Prostate gland (tissue), 2 donors: ENCODE measurements at regions not wholly inside any gene's neighbourhood (a gene's known extent, or its start where the extent isn't known, plus 50 kb on each side); places are given as distances from the start of the nearest gene placed in this dataset.

Experiments used
- DNase-seq: peaks from one replicate; pipeline ENCODE4 v3.0.0-alpha.2; 2019; ENCODE audit warnings: low spot score
- H3K27ac ChIP-seq, 2 donors: fragments of 200-600 bp; sonication (generic); 2 replicates each; pipeline ENCODE4 v1.5.1; 2017 to 2019
- H3K27me3 ChIP-seq: fragments of 200-600 bp; sonication (generic); replicated peaks from 2 replicates; pipeline ENCODE4 v1.5.1; 2019; ENCODE audit not compliant: insufficient read depth
- H3K36me3 ChIP-seq, 2 donors: fragments of 200-600 bp; sonication (generic); 1 replicate in 1 of 2; 2 replicates in 1 of 2; pipeline versions ENCODE4 v1.5.1 to v1.8.1; 2017 to 2019
- H3K4me1 ChIP-seq: fragments of 200-600 bp; sonication (generic); replicated peaks from 2 replicates; pipeline ENCODE4 v1.5.1; 2019
- H3K4me3 ChIP-seq, 2 donors: fragments of 200-600 bp; sonication (generic); 2 replicates each; pipeline ENCODE4 v1.5.1; 2017 to 2019
- H3K9me3 ChIP-seq: fragments of 200-600 bp; sonication (generic); 2 replicates; pipeline ENCODE4 v1.5.1; 2017
- CTCF ChIP-seq, 4 experiments: fragments of 200-600 bp in 2 of 4; fragments of 450-650 bp in 2 of 4; sonication (generic) in 2 of 4; IDR thresholded peaks; 1 replicate in 3 of 4; 2 replicates in 1 of 4; pipeline ENCODE4 v1.5.1; 2016 to 2019; ENCODE audit warnings: antibody characterized with exemption in 4 of 4, mild to moderate bottlenecking in 2 of 4, moderate library complexity in 2 of 4
- POLR2A ChIP-seq: fragments of 450-650 bp; IDR thresholded peaks from one replicate; pipeline ENCODE4 v1.6.1; 2016; ENCODE audit warnings: antibody characterized with exemption, mild to moderate bottlenecking
- POLR2AphosphoS5 ChIP-seq: sonication (generic); formaldehyde crosslinking; IDR thresholded peaks from one replicate; pipeline ENCODE4 v1.6.1; 2017; ENCODE audit warnings: antibody characterized with exemption
- WGBS: methylation state at CpG from one replicate; pipeline ENCODE4 v1.1.5; 2018; 5-methylcytosine and 5-hydroxymethylcytosine counted together
- intact Hi-C: fragments of 100-400 bp; cut with DNase I; formaldehyde crosslinking; loops from one replicate; pipeline ENCODE4 v1.14.2; 2022

- DNase-seq = no peak
- Histone ChIP-seq H3K27ac (no peak overlapping the region), H3K36me3 (no peaks in the 10 kb centered on the region), H3K9me3 (no peaks in the 10 kb centered on the region), H3K27me3 (no peaks in the 10 kb centered on the region), H3K4me1 (no peaks in the 10 kb centered on the region), H3K4me3 (no peak overlapping the region)
- whole genome bisulfite sequencing = 80% methylated on average over 4 of the region's 4 CpGs
- TF ChIP-seq CTCF (IDR thresholded peaks at IDR 0.05) (no peak), POLR2A (no peak), POLR2AphosphoS5 (no peak)
- intact Hi-C loops = no loop called here
These were observed 179.4 kb upstream of the CASK start for GRCh38 chrX:42102586-42103282.

GRCh38 chrX:42098900-42099299, 175.5 kb upstream of the CASK start:
- 64% methylated on average over 9 of the region's 11 CpGs for WGBS

GRCh38 chrX:42097486-42097885, 174.1 kb upstream of the CASK start:
- Histone ChIP-seq H3K27ac (no peak overlapping the region), H3K36me3 (no peaks in the 10 kb centered on the region), H3K9me3 (no peaks in the 10 kb centered on the region), H3K27me3 (no peaks in the 10 kb centered on the region), H3K4me3 (no peak overlapping the region), H3K4me1 (no peaks in the 10 kb centered on the region)
- intact Hi-C loops = no loop called here
- WGBS = 97% methylated on average over 4 of the region's 4 CpGs
- TF ChIP-seq POLR2A (no peak), POLR2AphosphoS5 (no peak), CTCF (IDR thresholded peaks at IDR 0.05) (no peak)
- no peak for DNase-seq

More at GRCh38 chrX:42098900-42099299, 175.5 kb upstream of the CASK start:
- Histone ChIP-seq H3K9me3 (no peaks in the 10 kb centered on the region), H3K4me1 (no peaks in the 10 kb centered on the region), H3K36me3 (no peaks in the 10 kb centered on the region), H3K4me3 (no peak overlapping the region), H3K27ac (no peak overlapping the region), H3K27me3 (no peaks in the 10 kb centered on the region)
- intact Hi-C loops = no loop called here
- TF ChIP-seq POLR2AphosphoS5 (no peak), CTCF (IDR thresholded peaks at IDR 0.05) (no peak), POLR2A (no peak)
- DNase-seq = no peak

GRCh38 chrX:42096265-42096920, 173.0 kb upstream of the CASK start:
- TF ChIP-seq CTCF (IDR thresholded peaks at IDR 0.05) (no peak), POLR2AphosphoS5 (no peak), POLR2A (no peak)
- Histone ChIP-seq H3K4me1 (no peaks in the 10 kb centered on the region), H3K4me3 (no peak overlapping the region), H3K27ac (no peak overlapping the region), H3K36me3 (no peaks in the 10 kb centered on the region), H3K9me3 (no peaks in the 10 kb centered on the region), H3K27me3 (no peaks in the 10 kb centered on the region)
- intact Hi-C loops = no loop called here
- 82% methylated on average over 9 of the region's 9 CpGs for WGBS
- no peak for DNase-seq

- TF ChIP-seq CTCF (IDR thresholded peaks at IDR 0.05) = no peak
- TF ChIP-seq POLR2AphosphoS5 = no peak
- no peak for TF ChIP-seq POLR2A
- H3K9me3 ChIP-seq = no peaks in the 10 kb centered on the region
These were observed 170.9 kb upstream of the CASK start for GRCh38 chrX:42094218-42094617.

More at GRCh38 chrX:42094218-42094617, 170.9 kb upstream of the CASK start:
- H3K36me3 ChIP-seq = no peaks in the 10 kb centered on the region
- no peak for DNase-seq
- no peak overlapping the region for H3K4me3 ChIP-seq
- no peak overlapping the region for H3K27ac ChIP-seq
- WGBS = 66% methylated on average over 5 of the region's 5 CpGs
- intact Hi-C loops = no loop called here
- H3K4me1 ChIP-seq = no peaks in the 10 kb centered on the region
- H3K27me3 ChIP-seq = no peaks in the 10 kb centered on the region
